ENCODE measurements at regions not wholly inside any gene's neighbourhood (a gene's known extent, or its start where the extent isn't known, plus 50 kb on each side); places are given as distances from the start of the nearest gene placed in this dataset.

- H3K27ac Mint-ChIP-seq = no peak overlapping the region
- H3K4me1 Mint-ChIP-seq = no peaks in the 10 kb centered on the region
- peaks cover 2 to 8% (median 4%) of the 10 kb centered on the region in 3 donors for H3K9me3 Mint-ChIP-seq
- no peaks in the 10 kb centered on the region for H3K9me3 ChIP-seq
- ChIA-PET CTCF (no interaction called here), POLR2A (no interaction called here)
- H3K4me3 ChIP-seq (ENCODE audit: control insufficient read depth in 1 of 2, extremely low read depth in 1 of 2, low read length in 1 of 2) = no peak overlapping the region
- no CpG with 5 or more reads among the region's 1 CpG for WGBS (ENCODE audit: insufficient coverage)
- H3K36me3 ChIP-seq (ENCODE audit: control insufficient read depth in 2 of 2, extremely low read depth in 1 of 2, insufficient read depth in 1 of 2, low read length in 1 of 2) = no peaks in the 10 kb centered on the region
- ATAC-seq (replicated peaks in 1 of 4) = no peak
- no peak overlapping the region for H3K4me3 Mint-ChIP-seq
- no peak overlapping the region for H3K27ac ChIP-seq (ENCODE audit: low read length)
- no peaks in the 10 kb centered on the region for H3K27me3 Mint-ChIP-seq
- no peaks in the 10 kb centered on the region for H3K36me3 Mint-ChIP-seq
- no peak for DNase-seq
- H3K4me1 ChIP-seq (ENCODE audit: control insufficient read depth in 1 of 2, extremely low read depth in 1 of 2, insufficient read depth in 2 of 2, low read length in 2 of 2) = no peaks in the 10 kb centered on the region
- H3K27me3 ChIP-seq (replicated peaks in 1 of 2; ENCODE audit: control insufficient read depth in 2 of 2, extremely low read depth in 1 of 2, insufficient read depth in 2 of 2, low read length in 1 of 2) = no peaks in the 10 kb centered on the region
Observed at GRCh38 chr4:166482758-166483157, 609.7 kb downstream of the TLL1 start.

- ATAC-seq (replicated peaks in 1 of 4) (no peak), DNase-seq (no peak)
- no CpG with 5 or more reads among the region's 1 CpG for WGBS (ENCODE audit: insufficient coverage)
- Histone ChIP-seq H3K4me3 (ENCODE audit: control insufficient read depth in 1 of 2, extremely low read depth in 1 of 2, low read length in 1 of 2) (no peak overlapping the region), H3K9me3 (no peaks in the 10 kb centered on the region), H3K27ac (ENCODE audit: low read length) (no peak overlapping the region), H3K27me3 (replicated peaks in 1 of 2; ENCODE audit: control insufficient read depth in 2 of 2, extremely low read depth in 1 of 2, insufficient read depth in 2 of 2, low read length in 1 of 2) (no peaks in the 10 kb centered on the region), H3K36me3 (ENCODE audit: control insufficient read depth in 2 of 2, extremely low read depth in 1 of 2, insufficient read depth in 1 of 2, low read length in 1 of 2) (no peaks in the 10 kb centered on the region), H3K4me1 (ENCODE audit: control insufficient read depth in 1 of 2, extremely low read depth in 1 of 2, insufficient read depth in 2 of 2, low read length in 2 of 2) (no peaks in the 10 kb centered on the region)
- no peak overlapping the region for H3K4me3 Mint-ChIP-seq
- no peak overlapping the region for H3K27ac Mint-ChIP-seq
- POLR2A ChIA-PET = no interaction called here
- peaks cover 0 to 5% (median 0%) of the 10 kb centered on the region in 3 donors for H3K9me3 Mint-ChIP-seq
- H3K27me3 Mint-ChIP-seq = no peaks in the 10 kb centered on the region
- H3K4me1 Mint-ChIP-seq = no peaks in the 10 kb centered on the region
- CTCF ChIA-PET = no interaction called here
- no peaks in the 10 kb centered on the region for H3K36me3 Mint-ChIP-seq
Observed at GRCh38 chr4:166491635-166492034, 618.6 kb downstream of the TLL1 start.

GRCh38 chr4:166493924-166494345 is 620.9 kb downstream of the TLL1 start:
- Histone ChIP-seq H3K9me3 (no peaks in the 10 kb centered on the region), H3K4me3 (ENCODE audit: control insufficient read depth in 1 of 2, extremely low read depth in 1 of 2, low read length in 1 of 2) (no peak overlapping the region), H3K27ac (ENCODE audit: low read length) (no peak overlapping the region), H3K36me3 (ENCODE audit: control insufficient read depth in 2 of 2, extremely low read depth in 1 of 2, insufficient read depth in 1 of 2, low read length in 1 of 2) (no peaks in the 10 kb centered on the region), H3K27me3 (replicated peaks in 1 of 2; ENCODE audit: control insufficient read depth in 2 of 2, extremely low read depth in 1 of 2, insufficient read depth in 2 of 2, low read length in 1 of 2) (no peaks in the 10 kb centered on the region), H3K4me1 (ENCODE audit: control insufficient read depth in 1 of 2, extremely low read depth in 1 of 2, insufficient read depth in 2 of 2, low read length in 2 of 2) (no peaks in the 10 kb centered on the region)
- POLR2A ChIA-PET = no interaction called here
- ATAC-seq (replicated peaks in 1 of 4) (no peak), DNase-seq (no peak)
- no CpG with 5 or more reads among the region's 2 CpGs for WGBS (ENCODE audit: insufficient coverage)
- Mint-ChIP-seq H3K27ac (no peak overlapping the region), H3K9me3 (peaks cover 0 to 8% (median 0%) of the 10 kb centered on the region in 3 donors), H3K36me3 (no peaks in the 10 kb centered on the region), H3K4me3 (no peak overlapping the region), H3K27me3 (no peaks in the 10 kb centered on the region), H3K4me1 (no peaks in the 10 kb centered on the region)
- CTCF ChIA-PET = no interaction called here

- Histone ChIP-seq H3K4me3 (ENCODE audit: control insufficient read depth in 1 of 2, extremely low read depth in 1 of 2, low read length in 1 of 2) (no peak overlapping the region), H3K27ac (ENCODE audit: low read length) (no peak overlapping the region), H3K4me1 (ENCODE audit: control insufficient read depth in 1 of 2, extremely low read depth in 1 of 2, insufficient read depth in 2 of 2, low read length in 2 of 2) (no peaks in the 10 kb centered on the region), H3K36me3 (ENCODE audit: control insufficient read depth in 2 of 2, extremely low read depth in 1 of 2, insufficient read depth in 1 of 2, low read length in 1 of 2) (no peaks in the 10 kb centered on the region), H3K9me3 (no peaks in the 10 kb centered on the region), H3K27me3 (replicated peaks in 1 of 2; ENCODE audit: control insufficient read depth in 2 of 2, extremely low read depth in 1 of 2, insufficient read depth in 2 of 2, low read length in 1 of 2) (no peaks in the 10 kb centered on the region)
- Mint-ChIP-seq H3K27ac (no peak overlapping the region), H3K36me3 (no peaks in the 10 kb centered on the region), H3K4me3 (no peak overlapping the region), H3K27me3 (no peaks in the 10 kb centered on the region), H3K4me1 (no peaks in the 10 kb centered on the region), H3K9me3 (peaks cover 10 to 16% (median 12%) of the 10 kb centered on the region in 3 donors)
- WGBS (ENCODE audit: insufficient coverage) = no CpG with 5 or more reads among the region's 3 CpGs
- no peak for DNase-seq
- POLR2A ChIA-PET = no interaction called here
- CTCF ChIA-PET = no interaction called here
- no peak for ATAC-seq (replicated peaks in 1 of 4)
Observed at GRCh38 chr4:166498546-166498945, 625.5 kb downstream of the TLL1 start.

GRCh38 chr4:166499820-166500219 is 626.8 kb downstream of the TLL1 start:
- no peak overlapping the region for H3K27ac ChIP-seq (ENCODE audit: low read length)
- no peak overlapping the region for H3K27ac Mint-ChIP-seq
- H3K36me3 Mint-ChIP-seq = no peaks in the 10 kb centered on the region
- DNase-seq (no peak), ATAC-seq (replicated peaks in 1 of 4) (no peak)
- H3K27me3 ChIP-seq (replicated peaks in 1 of 2; ENCODE audit: control insufficient read depth in 2 of 2, extremely low read depth in 1 of 2, insufficient read depth in 2 of 2, low read length in 1 of 2) = no peaks in the 10 kb centered on the region
- no peaks in the 10 kb centered on the region for H3K27me3 Mint-ChIP-seq
- no peaks in the 10 kb centered on the region for H3K4me1 Mint-ChIP-seq
- H3K36me3 ChIP-seq (ENCODE audit: control insufficient read depth in 2 of 2, extremely low read depth in 1 of 2, insufficient read depth in 1 of 2, low read length in 1 of 2) = no peaks in the 10 kb centered on the region
- ChIA-PET POLR2A (no interaction called here), CTCF (interaction anchor here in 1 of 2 donors (0.6 kb wide), 1 partner anchor 391 kb away, joined by 9 read pairs; no protein-coding TSS in a partner anchor)
- H3K4me3 Mint-ChIP-seq = no peak overlapping the region
- WGBS (ENCODE audit: insufficient coverage) = 0% methylated on average over 4 of the region's 4 CpGs
- H3K4me3 ChIP-seq (ENCODE audit: control insufficient read depth in 1 of 2, extremely low read depth in 1 of 2, low read length in 1 of 2) = no peak overlapping the region
- no peaks in the 10 kb centered on the region for H3K9me3 ChIP-seq
- H3K9me3 Mint-ChIP-seq = peaks cover 9 to 16% (median 10%) of the 10 kb centered on the region in 3 donors
- H3K4me1 ChIP-seq (ENCODE audit: control insufficient read depth in 1 of 2, extremely low read depth in 1 of 2, insufficient read depth in 2 of 2, low read length in 2 of 2) = no peaks in the 10 kb centered on the region

GRCh38 chr4:166501941-166502382 is 628.9 kb downstream of the TLL1 start:
- Mint-ChIP-seq H3K4me3 (no peak overlapping the region), H3K9me3 (peaks cover 11 to 22% (median 15%) of the 10 kb centered on the region in 3 donors), H3K27ac (no peak overlapping the region), H3K27me3 (no peaks in the 10 kb centered on the region), H3K36me3 (no peaks in the 10 kb centered on the region), H3K4me1 (no peaks in the 10 kb centered on the region)
- Histone ChIP-seq H3K27me3 (replicated peaks in 1 of 2; ENCODE audit: control insufficient read depth in 2 of 2, extremely low read depth in 1 of 2, insufficient read depth in 2 of 2, low read length in 1 of 2) (no peaks in the 10 kb centered on the region), H3K9me3 (no peaks in the 10 kb centered on the region), H3K4me3 (ENCODE audit: control insufficient read depth in 1 of 2, extremely low read depth in 1 of 2, low read length in 1 of 2) (no peak overlapping the region), H3K4me1 (ENCODE audit: control insufficient read depth in 1 of 2, extremely low read depth in 1 of 2, insufficient read depth in 2 of 2, low read length in 2 of 2) (no peaks in the 10 kb centered on the region), H3K27ac (ENCODE audit: low read length) (no peak overlapping the region), H3K36me3 (ENCODE audit: control insufficient read depth in 2 of 2, extremely low read depth in 1 of 2, insufficient read depth in 1 of 2, low read length in 1 of 2) (no peaks in the 10 kb centered on the region)
- DNase-seq (no peak), ATAC-seq (replicated peaks in 1 of 4) (no peak)
- ChIA-PET CTCF (no interaction called here), POLR2A (no interaction called here)
- 76% methylated on average over 4 of the region's 13 CpGs for WGBS (ENCODE audit: insufficient coverage)

- no peaks in the 10 kb centered on the region for H3K9me3 ChIP-seq
- ChIA-PET POLR2A (no interaction called here), CTCF (no interaction called here)
- Mint-ChIP-seq H3K9me3 (peaks cover 13 to 23% (median 19%) of the 10 kb centered on the region in 3 donors), H3K4me3 (no peak overlapping the region), H3K4me1 (no peaks in the 10 kb centered on the region), H3K27me3 (no peaks in the 10 kb centered on the region), H3K27ac (no peak overlapping the region), H3K36me3 (no peaks in the 10 kb centered on the region)
- H3K4me1 ChIP-seq (ENCODE audit: control insufficient read depth in 1 of 2, extremely low read depth in 1 of 2, insufficient read depth in 2 of 2, low read length in 2 of 2) = no peaks in the 10 kb centered on the region
- H3K27ac ChIP-seq (ENCODE audit: low read length) = no peak overlapping the region
- H3K27me3 ChIP-seq (replicated peaks in 1 of 2; ENCODE audit: control insufficient read depth in 2 of 2, extremely low read depth in 1 of 2, insufficient read depth in 2 of 2, low read length in 1 of 2) = no peaks in the 10 kb centered on the region
- ATAC-seq (replicated peaks in 1 of 4) (no peak), DNase-seq (no peak)
- no peaks in the 10 kb centered on the region for H3K36me3 ChIP-seq (ENCODE audit: control insufficient read depth in 2 of 2, extremely low read depth in 1 of 2, insufficient read depth in 1 of 2, low read length in 1 of 2)
- 82% methylated on average over 6 of the region's 9 CpGs for WGBS (ENCODE audit: insufficient coverage)
- no peak overlapping the region for H3K4me3 ChIP-seq (ENCODE audit: control insufficient read depth in 1 of 2, extremely low read depth in 1 of 2, low read length in 1 of 2)
Observed at GRCh38 chr4:166502660-166503059, 629.6 kb downstream of the TLL1 start.
